SU-DHL-6 (cell line): ENCODE measurements at regions not wholly inside any gene's neighbourhood (a gene's known extent, or its start where the extent isn't known, plus 50 kb on each side); places are given as distances from the start of the nearest gene placed in this dataset.
"Not testable (repeated sequence)": the region's sequence is repeated elsewhere in the genome, so short reads cannot be mapped to it uniquely, and the experiment has no call there.

Experiments used
- H2AFZ ChIP-seq: fragments of 200-600 bp; sonication (generic); 2 replicates; pipeline ENCODE4 v1.6.1; 2014; ENCODE audit warnings: low read depth, mild to moderate bottlenecking, moderate library complexity, mixed read lengths, antibody characterized with exemption, low read length; ENCODE audit not compliant: severe bottlenecking
- H3F3A ChIP-seq: fragments of 200-600 bp; shearing (Covaris generic); 2 replicates; pipeline ENCODE4 v1.6.0; 2016; ENCODE audit warnings: antibody characterized with exemption, mild to moderate bottlenecking; ENCODE audit not compliant: insufficient read depth
- H3K27ac ChIP-seq: fragments of 200-600 bp; sonication (generic); 2 replicates; pipeline ENCODE4 v1.5.1; 2016; ENCODE audit warnings: low read depth, mild to moderate bottlenecking, low read length, moderate library complexity, mixed read lengths
- H3K27me3 ChIP-seq: fragments of 200-600 bp; sonication (generic), shearing (Covaris generic); 2 replicates; pipeline ENCODE4 v1.6.0; 2014; ENCODE audit warnings: mild to moderate bottlenecking, low read length
- H3K36me3 ChIP-seq: fragments of 200-600 bp; sonication (generic); 2 replicates; pipeline ENCODE4 v1.6.1; 2014; ENCODE audit warnings: mild to moderate bottlenecking, low read length, mixed read lengths
- H3K4me2 ChIP-seq: fragments of 300-600, 200-600 bp; shearing (Covaris generic), sonication (generic); 2 replicates; pipeline ENCODE4 v1.6.0; 2014; ENCODE audit warnings: low read length, low read depth, mild to moderate bottlenecking; ENCODE audit not compliant: poor library complexity, severe bottlenecking
- H3K4me3 ChIP-seq: fragments of 200-600 bp; sonication (generic); 2 replicates; pipeline ENCODE4 v1.5.1; 2014; ENCODE audit warnings: antibody characterized with exemption, low read length, mild to moderate bottlenecking, mixed read lengths; ENCODE audit not compliant: insufficient read depth, poor library complexity, severe bottlenecking
- H3K79me2 ChIP-seq: fragments of 200-600 bp; sonication (generic); 2 replicates; pipeline ENCODE4 v1.6.1; 2014; ENCODE audit warnings: mild to moderate bottlenecking, low read length, moderate library complexity; ENCODE audit not compliant: insufficient read depth
- H3K9ac ChIP-seq: fragments of 200-600 bp; sonication (generic); 2 replicates; pipeline ENCODE4 v1.7.0; 2014; ENCODE audit warnings: mild to moderate bottlenecking, low read length
- H3K9me2 ChIP-seq: fragments of 200-600 bp; sonication (generic); replicated peaks from 2 replicates; pipeline ENCODE4 v1.6.1; 2014; ENCODE audit warnings: low read length; ENCODE audit not compliant: insufficient read depth
- H3K9me3 ChIP-seq: fragments of 200-600 bp; sonication (generic); 2 replicates; pipeline ENCODE4 v1.6.1; 2014; ENCODE audit warnings: low read length, mixed read lengths; ENCODE audit not compliant: insufficient read depth
- H4K20me1 ChIP-seq: fragments of 200-600 bp; sonication (generic); 2 replicates; pipeline ENCODE4 v1.6.1; 2014; ENCODE audit warnings: low read depth, mild to moderate bottlenecking, antibody characterized with exemption, low read length, moderate library complexity, mixed read lengths
- EZH2phosphoT487 ChIP-seq: fragments of 200-600 bp; sonication (generic), shearing (Covaris generic); conservative IDR thresholded peaks from 2 replicates; pipeline ENCODE4 v1.6.1; 2018; ENCODE audit warnings: mild to moderate bottlenecking, antibody characterized with exemption, low read length, moderate library complexity, mixed read lengths
- TF ChIP-seq, protein P1 (sequence below): fragments of 200-600 bp; sonication (generic); IDR thresholded peaks from one replicate; pipeline ENCODE4 v1.5.1; 2017; ENCODE audit warnings: antibody characterized with exemption, mild to moderate bottlenecking, low read length, moderate library complexity; ENCODE audit not compliant: insufficient read depth, poor library complexity, severe bottlenecking

DNA sequence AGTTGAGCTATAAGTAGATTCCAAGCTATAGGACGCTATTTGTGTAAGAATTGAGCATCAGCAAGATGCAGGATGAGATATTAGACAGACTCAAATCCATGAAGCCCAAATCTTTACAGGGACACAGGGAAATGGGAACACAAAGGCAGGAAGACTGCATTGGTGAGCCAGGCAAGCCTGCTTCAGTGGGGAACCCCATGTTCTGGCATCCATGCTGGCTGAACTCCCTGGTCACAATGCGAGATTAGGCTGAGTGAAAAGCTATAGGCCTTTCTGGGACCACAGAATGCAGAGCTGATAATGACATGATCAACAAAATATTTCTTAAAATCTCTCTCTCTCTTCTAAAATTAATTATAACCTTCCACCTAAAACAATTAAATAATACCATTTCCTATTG is 170.5 kb downstream of the CDC14C start:
- Histone ChIP-seq H3K9ac (no peak overlapping the region), H2AFZ (no peak overlapping the region), H3K9me2 (no peaks in the 10 kb centered on the region), H4K20me1 (no peaks in the 10 kb centered on the region), H3K27me3 (no peaks in the 10 kb centered on the region), H3K4me3 (no peak overlapping the region), H3K9me3 (no peaks in the 10 kb centered on the region), H3K4me2 (no peak overlapping the region), H3K79me2 (no peaks in the 10 kb centered on the region), H3F3A (no peaks in the 10 kb centered on the region), H3K36me3 (no peaks in the 10 kb centered on the region), H3K27ac (no peak overlapping the region)
- TF ChIP-seq, protein P1, sequence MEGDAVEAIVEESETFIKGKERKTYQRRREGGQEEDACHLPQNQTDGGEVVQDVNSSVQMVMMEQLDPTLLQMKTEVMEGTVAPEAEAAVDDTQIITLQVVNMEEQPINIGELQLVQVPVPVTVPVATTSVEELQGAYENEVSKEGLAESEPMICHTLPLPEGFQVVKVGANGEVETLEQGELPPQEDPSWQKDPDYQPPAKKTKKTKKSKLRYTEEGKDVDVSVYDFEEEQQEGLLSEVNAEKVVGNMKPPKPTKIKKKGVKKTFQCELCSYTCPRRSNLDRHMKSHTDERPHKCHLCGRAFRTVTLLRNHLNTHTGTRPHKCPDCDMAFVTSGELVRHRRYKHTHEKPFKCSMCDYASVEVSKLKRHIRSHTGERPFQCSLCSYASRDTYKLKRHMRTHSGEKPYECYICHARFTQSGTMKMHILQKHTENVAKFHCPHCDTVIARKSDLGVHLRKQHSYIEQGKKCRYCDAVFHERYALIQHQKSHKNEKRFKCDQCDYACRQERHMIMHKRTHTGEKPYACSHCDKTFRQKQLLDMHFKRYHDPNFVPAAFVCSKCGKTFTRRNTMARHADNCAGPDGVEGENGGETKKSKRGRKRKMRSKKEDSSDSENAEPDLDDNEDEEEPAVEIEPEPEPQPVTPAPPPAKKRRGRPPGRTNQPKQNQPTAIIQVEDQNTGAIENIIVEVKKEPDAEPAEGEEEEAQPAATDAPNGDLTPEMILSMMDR: no peak
- TF ChIP-seq EZH2phosphoT487: no peak

DNA sequence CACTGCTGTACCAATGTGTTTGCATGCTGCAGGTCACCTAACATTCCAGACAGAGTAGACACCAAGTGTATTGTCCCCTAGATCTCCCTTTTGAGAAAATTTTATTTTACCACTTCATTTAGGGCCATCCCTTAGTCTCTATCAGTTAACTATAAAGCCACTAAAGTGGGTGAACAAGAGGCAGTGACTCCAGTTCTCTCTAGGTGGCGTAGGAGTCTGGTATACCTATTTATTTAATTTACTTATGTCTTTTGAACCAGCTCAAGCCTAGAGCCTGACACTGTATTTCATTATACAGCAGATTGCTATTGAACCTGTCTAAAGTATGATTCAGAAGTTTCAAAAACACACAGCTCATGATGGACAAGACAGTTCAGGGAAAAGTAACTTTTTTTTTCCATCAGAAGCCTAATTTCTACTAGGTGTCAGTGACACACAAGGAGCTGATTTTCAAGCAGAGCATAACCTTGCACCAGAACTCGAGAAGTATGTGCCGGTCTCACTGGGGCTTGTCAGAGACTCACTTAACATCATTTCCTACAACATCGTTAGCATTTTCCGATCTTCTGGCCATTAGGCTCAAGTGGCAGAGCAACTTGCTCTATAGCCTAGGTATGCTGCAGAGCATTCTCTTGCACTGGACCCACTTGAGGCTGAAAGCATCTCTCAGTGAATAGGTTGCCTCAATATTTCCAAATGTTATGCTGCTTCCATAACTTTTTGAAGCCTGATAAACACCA is 175.4 kb downstream of the CDC14C start:
- H3K79me2 ChIP-seq: no peaks in the 10 kb centered on the region
- H4K20me1 ChIP-seq: no peaks in the 10 kb centered on the region
- no peaks in the 10 kb centered on the region for H3K9me2 ChIP-seq
- H3K9ac ChIP-seq: no peak overlapping the region
- H3K36me3 ChIP-seq: no peaks in the 10 kb centered on the region
- H3K4me2 ChIP-seq: no peak overlapping the region
- H3F3A ChIP-seq: no peaks in the 10 kb centered on the region
- no peak overlapping the region for H3K4me3 ChIP-seq
- H3K9me3 ChIP-seq: no peaks in the 10 kb centered on the region
- H3K27ac ChIP-seq: no peak overlapping the region
- H2AFZ ChIP-seq: no peak overlapping the region
- TF ChIP-seq, protein P1: no peak
- TF ChIP-seq EZH2phosphoT487: no peak
- H3K27me3 ChIP-seq: no peaks in the 10 kb centered on the region

- H3K4me3 ChIP-seq, H3K9ac ChIP-seq: not testable (repeated sequence)
Measured at GRCh38 chr7:49100908-49101740, 176.8 kb downstream of the CDC14C start.

DNA sequence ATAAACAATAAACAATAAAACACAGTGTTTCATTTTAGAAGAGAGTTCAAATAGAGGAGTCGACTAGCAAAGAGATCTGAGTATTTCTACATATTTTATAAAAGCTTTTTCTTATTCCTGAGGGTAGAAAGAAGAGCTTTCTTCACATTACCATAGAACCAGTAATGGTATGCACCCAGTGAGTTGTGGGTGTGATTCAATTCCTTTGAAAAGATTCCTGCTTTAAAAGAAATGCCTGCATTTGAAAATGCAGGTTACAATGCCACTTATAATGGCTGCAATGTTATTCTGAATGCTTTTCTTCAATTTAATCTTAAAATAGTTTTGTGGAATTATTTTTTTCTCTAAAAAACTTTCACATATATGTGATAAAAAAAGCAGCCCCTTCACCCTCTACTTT is 178.1 kb downstream of the CDC14C start:
- H3K4me3 ChIP-seq: no peak overlapping the region
- no peaks in the 10 kb centered on the region for H3F3A ChIP-seq
- no peak overlapping the region for H3K4me2 ChIP-seq

More at GRCh38 chr7:49100908-49101740, 176.8 kb downstream of the CDC14C start:
- not testable (repeated sequence) for H3K79me2 ChIP-seq, H3K9me3 ChIP-seq, H3K4me2 ChIP-seq, H3K27me3 ChIP-seq, H3F3A ChIP-seq, H4K20me1 ChIP-seq, H3K36me3 ChIP-seq, H3K27ac ChIP-seq, H2AFZ ChIP-seq, H3K9me2 ChIP-seq

More for the DNA sequence above, 178.1 kb downstream of the CDC14C start:
- no peak overlapping the region for H3K27ac ChIP-seq
- no peaks in the 10 kb centered on the region for H3K9me2 ChIP-seq
- H2AFZ ChIP-seq: no peak overlapping the region
- TF ChIP-seq EZH2phosphoT487: no peak
- no peaks in the 10 kb centered on the region for H3K79me2 ChIP-seq
- H4K20me1 ChIP-seq: no peaks in the 10 kb centered on the region
- no peak overlapping the region for H3K9ac ChIP-seq
- no peaks in the 10 kb centered on the region for H3K9me3 ChIP-seq
- no peaks in the 10 kb centered on the region for H3K36me3 ChIP-seq
- H3K27me3 ChIP-seq: no peaks in the 10 kb centered on the region
